ENCODE measurements at regions not wholly inside any gene's neighbourhood (a gene's known extent, or its start where the extent isn't known, plus 50 kb on each side); places are given as distances from the start of the nearest gene placed in this dataset.
"Not testable (repeated sequence)": the region's sequence is repeated elsewhere in the genome, so short reads cannot be mapped to it uniquely, and the experiment has no call there.

DNA sequence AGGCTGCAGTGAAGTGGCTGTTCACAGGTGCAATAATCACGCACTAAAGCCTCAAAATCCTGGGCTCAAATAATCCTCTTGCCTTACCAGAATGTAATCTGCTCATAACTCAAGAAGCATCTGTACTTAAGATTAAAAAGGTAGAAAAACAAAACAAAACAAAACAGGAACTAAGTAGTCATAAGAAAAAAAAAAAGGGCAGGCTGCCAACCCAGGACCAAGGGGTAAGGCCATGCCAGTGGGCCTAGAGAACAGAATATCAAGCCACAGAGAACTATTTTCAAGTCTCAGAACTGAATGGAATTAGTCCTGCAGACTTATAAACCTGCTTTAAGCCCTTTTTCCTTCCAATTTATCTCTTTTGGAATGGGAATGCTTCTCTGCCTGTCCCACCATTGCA lies 64.8 kb upstream of the TBC1D3K start:
- DNase-seq, result no peak

DNA sequence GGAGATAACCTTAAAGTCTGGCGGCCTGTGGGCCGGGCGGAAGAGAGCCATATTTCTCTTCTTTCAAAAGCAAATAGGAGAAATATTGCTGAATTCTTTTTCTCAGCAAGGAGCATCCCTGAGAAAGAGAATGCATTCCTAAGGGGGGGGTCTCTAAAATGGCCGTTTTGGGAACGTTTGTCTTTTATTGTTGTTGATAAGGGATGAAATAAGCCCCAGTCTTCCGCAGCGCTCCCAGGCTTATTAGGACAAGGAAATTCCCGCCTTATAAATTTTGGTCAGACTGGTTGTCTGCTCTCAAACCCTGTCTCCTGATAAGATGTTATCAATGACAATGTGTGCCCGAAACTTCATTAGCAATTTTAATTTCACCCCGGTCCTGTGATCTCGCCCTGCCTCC lies 65.8 kb upstream of the TBC1D3K start:
- DNase-seq, result not testable (repeated sequence)

DNA sequence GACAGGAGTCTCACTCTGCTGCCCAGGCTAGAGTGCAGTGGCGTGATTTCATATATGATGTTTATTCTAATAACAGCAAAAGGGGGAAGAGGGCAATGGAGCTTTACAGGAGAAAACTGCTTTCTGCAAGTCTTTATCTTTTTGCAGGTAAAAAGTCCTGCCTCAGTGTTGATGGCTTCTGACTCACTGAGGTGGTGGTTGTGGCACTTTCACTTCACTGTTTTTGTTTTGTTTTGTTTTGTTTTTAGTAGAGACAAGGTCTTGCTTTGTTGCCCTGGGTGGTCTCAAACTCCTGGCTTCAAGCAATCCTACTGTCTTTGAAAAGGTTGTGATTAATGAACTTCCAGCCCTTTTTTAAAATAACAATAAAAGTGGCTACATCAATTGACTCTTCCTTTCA lies 68.0 kb upstream of the TBC1D3K start:
- no peak for DNase-seq

DNA sequence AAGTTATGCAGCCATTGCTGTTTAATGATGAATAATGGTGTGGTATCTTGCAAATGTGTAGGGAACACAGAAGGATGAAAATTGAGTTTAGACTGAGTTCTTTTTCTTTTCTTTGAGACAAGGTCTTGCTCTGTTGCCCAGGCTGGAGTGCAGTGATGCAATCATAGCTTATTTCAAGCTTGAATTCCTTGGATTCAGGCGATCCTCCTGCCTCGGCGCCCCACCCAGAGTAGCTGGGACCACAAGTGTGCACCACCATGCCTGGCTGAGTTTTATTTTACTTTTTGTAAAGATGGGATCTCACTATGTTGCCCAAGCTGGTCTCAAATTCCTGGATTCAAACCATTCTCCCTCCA lies 74.6 kb upstream of the TBC1D3K start:
- DNase-seq, result no peak

DNA sequence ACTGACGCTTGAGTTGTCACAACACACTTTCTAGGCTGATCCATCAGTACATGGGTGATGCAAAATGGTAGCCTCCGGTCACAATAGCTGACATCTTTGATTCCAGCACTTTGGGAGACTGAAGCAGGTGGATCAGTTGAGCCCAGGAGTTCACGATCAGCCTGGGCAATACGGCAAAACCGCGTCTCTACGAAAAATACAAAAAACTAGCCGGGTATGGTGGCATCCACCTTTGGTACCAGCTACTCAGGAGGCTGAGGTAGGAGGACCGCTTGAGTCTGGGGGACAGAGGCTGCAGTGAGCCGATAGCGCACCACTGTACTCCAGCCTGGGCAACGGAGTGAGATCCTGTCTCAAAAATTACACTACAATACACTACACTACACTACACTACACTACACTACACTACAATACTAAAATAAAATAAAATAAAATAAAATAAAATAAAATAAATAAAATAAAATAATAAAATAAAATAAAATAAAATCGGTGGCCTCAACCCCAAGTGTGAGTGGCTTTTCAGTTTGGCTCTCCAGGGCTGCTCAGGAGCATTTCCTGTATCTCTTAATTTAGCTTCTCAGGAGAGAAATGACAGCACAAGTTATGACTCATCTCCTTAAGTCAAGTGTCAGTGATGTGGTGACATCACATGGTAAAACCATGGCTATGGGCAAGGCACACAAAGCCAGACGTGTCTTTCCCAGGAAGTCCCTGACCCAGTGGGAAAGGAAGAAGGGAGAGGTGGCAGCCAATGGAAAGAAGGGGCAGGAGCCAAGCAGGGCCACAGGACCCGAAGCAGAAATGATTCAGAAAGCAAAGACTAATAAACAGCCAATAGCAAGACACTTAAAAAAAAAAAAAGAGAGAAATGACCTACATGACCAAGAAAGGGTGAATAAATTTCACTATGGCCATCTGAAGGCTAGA lies 75.3 kb upstream of the TBC1D3K start:
- DNase-seq, result no peak

DNA sequence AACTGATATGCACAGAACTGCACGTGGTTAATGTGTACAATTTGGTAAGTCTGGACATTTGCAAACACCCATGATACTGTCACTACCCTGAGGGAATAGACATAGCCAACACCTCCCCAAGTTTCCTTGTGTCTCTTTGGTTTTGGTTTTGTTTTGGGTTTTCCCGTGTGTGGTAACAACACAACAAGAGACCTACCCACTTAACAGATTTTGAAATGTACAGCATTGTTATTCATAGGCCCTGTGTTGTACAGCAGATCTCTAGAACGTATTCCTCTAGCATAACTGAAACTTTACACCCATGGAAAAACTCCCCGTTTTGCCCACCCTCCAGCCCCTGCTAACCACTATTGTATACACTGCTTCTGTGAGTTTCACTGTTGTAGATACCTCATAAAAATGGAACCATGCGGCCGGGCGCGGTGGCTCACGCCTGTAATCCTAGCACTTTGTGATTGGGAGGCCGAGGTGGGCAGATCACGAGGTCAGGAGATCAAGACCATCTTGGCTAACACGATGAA lies 76.3 kb upstream of the TBC1D3K start:
- DNase-seq, result no peak

DNA sequence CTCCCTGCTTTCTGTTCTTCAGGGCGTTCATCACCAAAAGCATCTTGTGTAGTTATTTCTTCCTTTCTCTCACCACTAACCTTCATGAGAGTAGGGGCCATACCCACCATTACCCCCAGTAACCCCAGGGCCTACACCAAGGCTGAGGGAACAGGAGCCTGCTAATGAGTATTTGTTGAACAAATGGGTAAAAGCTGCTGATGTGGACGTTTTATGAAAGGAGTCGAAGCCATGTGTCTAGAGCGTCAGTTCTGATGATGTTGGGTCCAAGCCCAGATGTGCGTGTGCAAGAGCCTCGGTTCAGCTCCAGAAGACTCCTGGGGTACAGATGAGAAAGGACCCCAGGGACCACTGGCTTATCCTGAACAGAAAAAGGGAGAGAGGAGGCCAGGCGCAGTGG lies 77.1 kb upstream of the TBC1D3K start:
- no peak for DNase-seq

DNA sequence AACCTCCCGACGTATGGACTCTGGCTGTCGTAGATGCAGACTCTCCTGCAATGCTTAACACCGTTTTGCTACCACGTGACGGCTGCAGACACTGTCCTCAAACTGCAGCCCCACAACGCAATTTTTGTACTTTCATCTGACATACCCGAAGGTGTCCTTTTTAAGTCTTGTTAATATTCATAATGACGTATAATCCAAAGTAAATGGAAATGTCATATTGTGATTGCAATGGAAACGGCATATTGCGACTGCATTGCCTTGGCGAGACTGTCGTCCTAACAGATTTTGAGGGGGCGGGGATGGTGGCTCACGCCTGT lies 79.3 kb upstream of the TBC1D3K start:
- no peak for DNase-seq

DNA sequence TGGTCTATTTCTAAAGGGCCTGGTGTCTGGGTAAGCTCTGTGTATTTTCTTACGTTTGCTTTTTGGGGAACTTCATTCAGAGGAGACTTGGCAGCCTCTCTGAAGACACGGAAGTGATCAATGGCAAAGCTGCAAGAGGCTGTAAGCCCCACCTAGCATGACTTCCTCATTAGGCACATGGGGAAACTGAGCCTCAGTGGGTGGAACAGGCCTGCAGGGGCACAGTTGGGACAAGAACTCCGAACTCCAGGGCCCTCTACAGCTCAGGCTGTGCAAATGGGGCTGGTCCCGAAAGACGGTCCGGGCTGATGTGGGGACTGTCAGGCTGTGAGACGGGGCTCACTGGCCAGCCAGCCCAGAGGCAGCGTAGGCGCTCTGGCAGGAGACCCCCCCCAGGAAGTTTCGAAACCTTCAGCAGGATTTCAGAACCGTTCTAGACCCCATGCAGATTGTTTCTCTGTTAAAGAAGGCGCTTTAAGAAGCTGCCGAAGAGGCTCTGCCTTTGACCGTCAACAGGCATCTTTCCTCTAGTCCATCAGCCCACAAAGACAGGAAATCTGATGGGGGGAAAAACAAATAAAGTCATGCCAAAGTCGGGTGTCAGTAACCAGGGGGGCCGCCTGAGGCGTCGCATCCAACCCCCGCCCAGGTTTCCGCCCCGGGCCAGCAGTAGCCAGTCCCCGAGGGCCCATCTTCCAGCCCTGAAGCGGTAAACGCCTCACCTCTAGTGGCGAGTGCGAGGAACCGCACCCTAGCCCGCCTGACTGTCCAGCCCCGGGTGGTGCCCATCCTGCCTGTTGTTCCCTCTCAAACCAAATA lies 79.8 kb upstream of the TBC1D3K start:
- peak; percentile 34 for DNase-seq

DNA sequence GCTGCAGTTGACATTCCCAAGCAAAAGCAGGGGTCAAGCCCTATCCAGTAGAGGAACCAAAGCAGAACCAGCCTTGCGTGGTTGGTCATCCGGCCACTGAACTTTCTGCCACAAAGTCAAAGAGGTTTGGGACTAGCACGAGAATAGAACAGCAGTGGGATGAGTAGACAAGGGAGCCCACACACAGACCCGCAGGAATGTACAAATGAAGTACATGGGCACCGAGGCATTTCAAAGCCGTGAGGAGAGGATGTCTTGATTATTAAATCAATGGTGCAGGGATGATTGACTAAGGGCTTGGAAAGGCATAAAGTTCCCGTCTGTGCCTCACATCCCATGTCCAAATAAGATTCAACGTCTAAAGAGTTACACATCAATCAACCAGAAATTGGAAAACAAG lies 81.8 kb upstream of the TBC1D3K start:
- no peak for DNase-seq

DNA sequence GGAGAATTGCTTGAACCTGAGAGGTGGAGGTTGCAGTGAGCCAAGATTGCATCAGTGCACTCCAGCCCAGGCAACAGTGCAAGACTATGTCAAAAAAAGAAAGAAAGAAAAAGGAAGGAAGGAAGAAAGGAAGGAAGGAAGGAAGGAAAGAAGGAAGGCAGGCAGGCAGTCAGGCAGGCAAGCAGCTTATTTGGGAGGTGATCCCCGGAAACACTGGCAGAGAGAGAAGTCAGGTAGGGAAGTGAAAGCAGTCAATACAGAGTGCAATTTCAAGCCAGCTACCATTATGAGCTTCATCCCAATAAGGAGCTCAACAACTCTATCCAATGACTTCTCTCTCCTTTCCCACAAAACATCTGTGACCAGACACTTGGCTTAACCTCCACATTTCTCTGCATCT lies 83.0 kb upstream of the TBC1D3K start:
- no peak for DNase-seq

DNA sequence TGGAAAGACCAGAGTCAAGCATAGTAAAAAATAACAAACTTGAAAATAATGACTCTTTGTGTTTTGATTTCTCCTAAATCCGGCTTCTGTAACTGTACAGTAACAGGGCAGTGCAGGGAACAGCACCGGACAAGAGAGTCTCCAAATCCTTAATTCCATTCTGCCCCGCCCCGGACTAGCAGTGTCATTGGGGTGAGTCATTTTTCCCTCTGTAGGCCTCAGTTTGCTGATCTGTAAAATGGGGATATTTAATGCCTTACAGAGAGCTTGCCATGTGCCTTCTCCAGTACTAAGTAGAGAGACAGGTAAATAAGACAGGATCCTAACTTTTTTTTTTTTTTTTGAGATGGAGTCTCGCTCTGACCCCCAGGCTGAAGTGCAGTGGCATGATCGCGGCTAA lies 83.6 kb upstream of the TBC1D3K start:
- no peak for DNase-seq

DNA sequence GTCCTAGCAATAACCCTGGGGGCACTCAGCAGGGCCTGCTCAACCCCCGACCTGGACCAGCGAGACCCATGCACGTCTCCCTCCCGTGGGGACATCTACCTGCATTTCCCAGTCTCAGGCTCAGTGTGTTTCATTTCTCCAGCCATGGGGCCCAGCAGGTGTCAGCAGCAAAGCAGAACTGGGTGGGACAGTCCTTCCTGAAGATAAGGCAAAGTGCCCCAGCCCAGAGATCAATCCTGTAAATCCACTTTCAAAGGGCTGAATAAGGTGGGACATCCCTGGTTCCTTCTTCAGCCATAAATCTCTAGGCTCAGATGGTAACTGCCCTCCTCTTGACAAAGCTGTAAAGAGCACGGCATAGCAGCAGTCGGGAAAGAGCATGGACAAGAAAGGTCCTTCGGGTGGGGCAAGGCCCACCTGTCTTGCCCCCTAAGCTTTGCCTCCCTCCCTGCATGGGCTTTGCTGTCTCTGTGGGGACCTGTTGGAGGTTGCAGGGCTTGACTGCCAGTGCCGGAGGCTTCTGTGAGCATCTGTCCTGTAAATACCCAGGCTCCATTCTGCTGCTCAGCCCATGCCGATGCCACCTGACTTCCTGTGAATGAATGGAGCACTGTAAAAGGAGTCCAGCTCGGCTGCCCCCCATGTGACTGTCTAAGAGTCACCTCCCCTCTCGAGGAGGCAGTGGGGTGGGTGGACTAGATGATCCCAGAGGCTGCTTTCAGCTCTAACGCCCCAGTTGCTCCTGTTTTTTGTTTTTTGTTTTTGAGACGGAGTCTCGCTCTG lies 84.8 kb upstream of the TBC1D3K start:
- DNase-seq, result no peak

DNA sequence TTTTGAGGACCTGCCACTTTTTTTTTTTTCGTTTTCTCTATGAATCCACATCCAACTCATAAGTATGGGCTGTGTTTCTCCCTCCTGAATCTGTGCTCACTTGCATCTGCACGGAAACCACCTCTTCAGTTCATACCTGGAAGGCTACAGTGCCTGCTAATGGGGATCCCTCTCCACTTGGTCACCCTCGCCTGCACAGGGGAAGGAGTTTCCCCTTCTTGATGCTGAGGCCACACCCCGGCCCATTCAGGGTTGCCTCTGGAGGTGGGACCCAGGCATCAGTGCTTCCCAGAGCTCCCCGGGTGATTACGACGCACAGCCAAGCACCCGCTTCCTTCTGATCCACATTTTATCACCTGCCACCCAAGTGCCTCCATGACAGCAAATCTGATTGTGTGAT lies 85.9 kb upstream of the TBC1D3K start:
- DNase-seq, result no peak

DNA sequence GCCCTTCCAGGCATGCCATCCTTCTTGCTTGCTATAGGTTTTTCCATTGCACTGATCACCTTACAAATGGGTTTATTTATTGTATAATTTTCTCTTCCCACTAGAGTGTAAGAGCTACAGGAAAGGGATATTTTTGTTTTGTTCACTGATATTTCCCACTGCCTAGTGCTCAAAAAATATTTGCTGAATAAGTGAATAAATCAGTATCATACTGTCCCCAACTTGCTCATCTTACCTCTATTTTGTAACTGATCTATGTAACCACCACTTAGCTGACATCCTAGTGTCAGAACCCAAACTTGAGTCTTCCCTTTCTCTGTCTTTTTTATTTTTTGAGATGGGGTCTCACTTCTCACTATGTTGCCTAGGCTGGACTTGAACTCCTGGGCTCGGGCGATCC lies 87.6 kb upstream of the TBC1D3K start:
- DNase-seq, result no peak

DNA sequence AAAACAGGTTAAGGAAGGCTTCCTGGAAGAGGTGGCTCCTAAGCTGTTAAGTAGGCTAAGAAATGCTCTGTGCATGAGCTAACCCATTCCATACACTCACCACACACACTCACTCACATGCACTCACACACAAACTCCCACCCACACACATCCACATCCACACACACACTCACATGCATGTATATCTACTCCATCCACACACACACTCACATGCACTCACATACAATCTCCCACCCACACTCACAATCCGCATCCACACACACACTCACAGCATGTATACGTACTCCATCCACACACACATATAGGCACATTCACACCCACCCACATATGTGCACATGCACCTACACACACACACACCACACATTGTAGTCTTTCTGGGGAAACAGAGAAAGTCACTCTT lies 89.3 kb upstream of the HNF1B start:
- DNase-seq, result no peak

DNA sequence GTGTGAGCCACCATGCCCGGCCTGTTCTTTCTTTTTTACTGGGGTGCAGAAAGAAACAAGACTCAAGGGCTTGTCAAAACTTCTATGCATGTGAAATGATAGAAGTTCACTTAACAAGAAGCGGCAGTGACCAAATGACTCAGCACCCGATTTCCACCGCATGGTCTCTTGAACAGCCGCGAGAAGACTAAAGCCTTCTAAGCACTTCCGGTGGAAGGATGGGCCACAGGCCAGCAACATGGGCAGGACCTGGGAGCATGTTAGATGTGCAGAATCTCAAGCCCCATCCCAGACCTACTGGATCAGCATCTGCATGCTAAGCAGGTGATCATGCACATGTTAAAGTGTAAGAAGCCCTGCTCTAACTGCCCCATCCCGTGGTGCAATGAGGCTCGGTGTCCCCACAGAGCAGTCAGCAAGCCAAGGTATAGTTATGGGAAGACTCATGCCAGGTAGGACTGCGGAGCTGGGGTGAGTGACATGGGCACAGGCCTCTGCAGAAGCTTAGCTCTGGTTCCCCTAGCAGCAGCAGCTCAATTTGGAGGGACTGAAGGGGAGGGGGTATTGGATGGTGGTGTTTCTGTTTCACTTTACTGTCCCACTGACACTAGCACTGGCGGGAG lies 88.5 kb upstream of the HNF1B start:
- DNase-seq, result no peak

DNA sequence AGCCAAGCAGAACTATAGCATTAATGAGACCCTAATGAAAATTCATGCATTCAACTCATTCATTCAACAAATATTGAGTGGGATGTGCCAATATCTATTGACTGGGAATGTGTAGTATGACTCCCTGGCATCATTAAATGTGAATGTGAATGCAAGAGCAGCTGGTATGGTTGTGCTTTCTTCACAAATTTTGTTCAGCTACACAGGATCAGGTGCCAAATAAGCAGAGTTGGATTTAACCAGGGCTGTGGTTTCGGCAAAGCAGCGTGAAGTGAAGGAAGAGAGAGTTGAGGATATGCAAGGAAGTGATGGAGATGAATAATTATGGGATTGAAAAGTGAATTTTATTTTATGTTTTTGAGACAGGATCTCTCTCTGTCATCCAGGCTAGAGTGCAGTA lies 87.1 kb upstream of the HNF1B start:
- DNase-seq, result no peak

DNA sequence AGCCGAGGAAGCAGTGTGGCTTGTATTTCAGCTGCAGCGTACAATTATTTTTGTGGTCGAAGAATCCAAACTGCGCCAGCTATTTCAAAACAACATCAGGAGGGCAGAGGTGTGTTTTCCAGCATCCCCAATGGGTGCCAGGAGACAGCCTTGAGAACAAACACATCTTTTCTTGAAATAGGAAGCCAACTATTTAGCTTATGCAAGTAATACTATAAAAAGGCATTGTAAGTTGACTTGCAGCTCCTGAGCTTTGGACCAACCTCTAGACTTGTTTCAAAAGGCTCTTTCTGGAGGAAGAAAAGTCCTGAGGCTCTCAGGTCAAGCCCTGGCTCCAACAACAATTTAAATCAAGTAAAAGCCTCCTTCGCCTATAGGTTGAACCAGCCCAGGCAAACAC lies 86.6 kb upstream of the HNF1B start:
- DNase-seq, result no peak

DNA sequence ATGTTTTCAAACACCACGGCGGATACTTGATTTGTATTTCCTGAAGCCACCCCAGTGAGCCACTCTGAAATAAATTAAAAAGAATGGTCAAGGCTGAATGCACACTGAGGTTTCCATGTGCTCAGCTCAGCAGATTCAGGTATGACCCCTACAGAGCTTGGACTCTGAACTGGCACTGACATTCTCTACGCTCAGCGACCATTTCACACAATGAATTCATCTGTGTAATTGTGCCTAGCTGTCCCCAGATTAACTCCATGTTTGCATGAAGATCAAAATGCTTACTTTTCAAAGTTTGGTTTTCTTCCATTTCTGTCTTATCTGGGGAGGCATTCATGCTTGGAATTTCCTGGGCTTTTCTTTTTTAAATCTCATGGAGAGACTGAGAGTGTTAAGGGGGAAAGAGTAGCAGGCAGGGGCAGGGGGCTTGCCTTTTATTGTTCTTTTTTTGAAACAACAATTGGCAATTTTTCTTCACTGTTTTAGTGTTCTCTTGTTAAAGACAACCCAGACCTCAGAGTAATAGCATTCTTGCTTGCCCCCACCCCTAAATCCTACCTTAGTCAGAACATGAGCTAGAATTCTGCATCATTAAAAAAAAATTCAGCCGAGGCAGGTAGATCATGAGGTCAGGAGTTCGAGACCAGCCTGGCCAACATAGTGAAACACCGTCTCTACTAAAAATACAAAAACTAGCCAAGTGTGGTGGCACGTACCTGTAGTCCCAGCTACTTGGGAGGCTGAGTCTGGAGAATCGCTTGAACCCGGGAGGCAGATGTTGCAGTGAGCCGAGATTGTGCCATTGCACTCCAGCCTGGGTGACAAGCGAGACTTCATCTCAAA lies 85.5 kb upstream of the HNF1B start:
- DNase-seq, result no peak

DNA sequence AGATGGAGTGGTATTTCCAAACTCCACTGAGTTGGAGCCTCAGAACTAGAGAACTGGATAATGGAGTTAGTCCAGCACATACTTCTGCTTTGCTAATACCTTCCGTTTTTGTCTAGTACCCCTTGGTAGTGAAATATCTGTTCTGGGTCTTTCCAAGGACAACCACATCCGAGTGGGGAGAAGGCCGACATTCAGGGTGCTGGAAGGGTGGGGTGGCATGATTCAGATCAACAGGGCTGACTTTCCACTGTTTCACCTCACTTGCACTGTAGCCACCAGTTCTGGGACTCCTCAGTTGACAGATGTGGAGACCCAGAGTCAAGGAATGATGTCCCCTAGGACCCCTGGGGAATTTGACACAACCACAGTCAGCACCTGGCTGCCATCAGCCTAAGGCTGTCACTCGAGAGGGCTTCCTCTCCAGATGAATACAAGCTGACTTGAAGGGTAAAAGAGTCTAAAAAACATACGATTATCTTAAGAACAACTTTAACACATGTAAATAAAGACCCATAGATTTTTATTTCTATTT lies 84.8 kb upstream of the HNF1B start:
- no peak for DNase-seq

DNA sequence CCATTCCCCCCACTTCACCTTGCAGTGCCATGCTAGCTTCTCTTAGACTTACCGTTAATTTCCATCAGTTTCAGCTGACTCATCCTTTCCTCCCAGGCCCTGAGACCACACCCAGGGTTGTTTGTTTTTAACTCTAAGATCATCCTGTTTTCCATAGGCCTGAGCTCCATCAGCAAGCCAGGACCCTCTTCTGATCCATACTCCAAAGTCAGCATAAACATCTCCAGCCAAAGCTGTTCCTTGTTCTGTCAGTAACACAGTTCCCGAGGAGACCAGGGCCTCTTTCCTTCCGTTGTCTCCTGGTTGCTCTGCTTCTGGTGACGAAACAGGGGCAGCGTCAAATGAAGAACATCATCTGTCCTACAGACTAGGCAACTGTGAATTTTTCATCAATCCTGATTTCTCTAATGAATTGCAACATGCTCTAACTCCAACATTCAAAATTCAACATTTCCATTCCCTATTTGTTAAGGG lies 83.8 kb upstream of the HNF1B start:
- no peak for DNase-seq
